ENCODE measurements at regions not wholly inside any gene's neighbourhood (a gene's known extent, or its start where the extent isn't known, plus 50 kb on each side); places are given as distances from the start of the nearest gene placed in this dataset.

- no peak for DNase-seq (ENCODE audit: low read depth, low spot score)
These were observed 83.6 kb upstream of the BNC2 start for GRCh38 chr9:16954040-16954439.

- DNase-seq (ENCODE audit: low read depth, low spot score) = no peak
These were observed 81.0 kb upstream of the BNC2 start for GRCh38 chr9:16951502-16951901.

GRCh38 chr9:16950051-16950450 lies 79.6 kb upstream of the BNC2 start:
- no peak for DNase-seq (ENCODE audit: low read depth, low spot score)

GRCh38 chr9:16930578-16930977 lies 60.1 kb upstream of the BNC2 start:
- no peak for DNase-seq (ENCODE audit: low read depth, low spot score)

GRCh38 chr9:16928179-16928945 lies 57.9 kb upstream of the BNC2 start:
- DNase-seq (ENCODE audit: low read depth, low spot score) = peak; percentile 8

- peak; percentile 15 for DNase-seq (ENCODE audit: low read depth, low spot score)
These were observed 55.0 kb upstream of the BNC2 start for GRCh38 chr9:16925426-16925825.

- no peak for DNase-seq (ENCODE audit: low read depth, low spot score)
These were observed 53.9 kb upstream of the BNC2 start for GRCh38 chr9:16924311-16924915.

GRCh38 chr9:16921855-16922254 lies 51.4 kb upstream of the BNC2 start:
- no peak for DNase-seq (ENCODE audit: low read depth, low spot score)

Data from astrocyte of the hippocampus (primary cell).